CD4-positive, alpha-beta T cell treated with Interleukin-17A for 1 hour (primary cell): ENCODE measurements at regions not wholly inside any gene's neighbourhood (a gene's known extent, or its start where the extent isn't known, plus 50 kb on each side); places are given as distances from the start of the nearest gene placed in this dataset.
"Not testable (repeated sequence)": the region's sequence is repeated elsewhere in the genome, so short reads cannot be mapped to it uniquely, and the experiment has no call there.

Experiments used
- DNase-seq: peaks from one replicate; pipeline ENCODE4 v3.0.0-alpha.2; 2020

GRCh38 chr4:96342790-96343455 lies 503.0 kb downstream of the PDHA2 start:
- no peak for DNase-seq

- no peak for DNase-seq
These were observed 503.9 kb downstream of the PDHA2 start for GRCh38 chr4:96343836-96344235.

- no peak for DNase-seq
These were observed 507.7 kb downstream of the PDHA2 start for GRCh38 chr4:96347582-96347981.

- DNase-seq, result peak; percentile 2
These were observed 512.2 kb downstream of the PDHA2 start for GRCh38 chr4:96352051-96352517.

- no peak for DNase-seq
These were observed 514.3 kb downstream of the PDHA2 start for GRCh38 chr4:96354036-96354712.

- no peak for DNase-seq
These were observed 515.5 kb downstream of the PDHA2 start for GRCh38 chr4:96355414-96355813.

- DNase-seq, result no peak
These were observed 516.9 kb downstream of the PDHA2 start for GRCh38 chr4:96356591-96357370.

GRCh38 chr4:96366632-96367031 lies 526.7 kb downstream of the PDHA2 start:
- DNase-seq, result no peak

GRCh38 chr4:96375367-96375766 lies 535.5 kb downstream of the PDHA2 start:
- no peak for DNase-seq

GRCh38 chr4:96379524-96379923 lies 539.6 kb downstream of the PDHA2 start:
- DNase-seq, result no peak

- no peak for DNase-seq
These were observed 540.2 kb downstream of the PDHA2 start for GRCh38 chr4:96380106-96380505.

GRCh38 chr4:96383349-96383748 lies 543.5 kb downstream of the PDHA2 start:
- no peak for DNase-seq

GRCh38 chr4:96389770-96390169 lies 549.9 kb downstream of the PDHA2 start:
- no peak for DNase-seq

GRCh38 chr4:96390404-96390803 lies 550.5 kb downstream of the PDHA2 start:
- DNase-seq, result no peak

- no peak for DNase-seq
These were observed 555.9 kb downstream of the PDHA2 start for GRCh38 chr4:96395747-96396146.

- no peak for DNase-seq
These were observed 566.8 kb downstream of the PDHA2 start for GRCh38 chr4:96406742-96407141.

GRCh38 chr4:96407225-96407624 lies 567.3 kb downstream of the PDHA2 start:
- no peak for DNase-seq

- no peak for DNase-seq
These were observed 568.0 kb downstream of the PDHA2 start for GRCh38 chr4:96407738-96408463.

GRCh38 chr4:96414853-96415252 lies 575.0 kb downstream of the PDHA2 start:
- not testable (repeated sequence) for DNase-seq

- DNase-seq, result no peak
These were observed 589.8 kb downstream of the PDHA2 start for GRCh38 chr4:96429657-96430056.

- DNase-seq, result no peak
These were observed 591.2 kb downstream of the PDHA2 start for GRCh38 chr4:96431094-96431493.

GRCh38 chr4:96448315-96448872 lies 608.5 kb downstream of the PDHA2 start:
- DNase-seq, result no peak
